ENCODE measurements at regions not wholly inside any gene's neighbourhood (a gene's known extent, or its start where the extent isn't known, plus 50 kb on each side); places are given as distances from the start of the nearest gene placed in this dataset.

GRCh38 chr21:38987633-38988508 lies 182.1 kb downstream of the ETS2 start:
- Mint-ChIP-seq H3K9me3 (no peaks in the 10 kb centered on the region), H3K36me3 (ENCODE audit: low read depth) (peaks cover 4% of the 10 kb centered on the region), H3K4me3 (no peak overlapping the region), H3K4me1 (peaks cover 24% of the 10 kb centered on the region), H3K27ac (no peak overlapping the region), H3K27me3 (peaks cover 19% of the 10 kb centered on the region)
- DNase-seq: no peak
- ChIA-PET POLR2A (no interaction called here), CTCF (no interaction called here)

GRCh38 chr21:38986806-38987632 lies 181.3 kb downstream of the ETS2 start:
- Mint-ChIP-seq H3K4me1 (peaks cover 24% of the 10 kb centered on the region), H3K9me3 (no peaks in the 10 kb centered on the region), H3K4me3 (no peak overlapping the region), H3K27me3 (peaks cover 19% of the 10 kb centered on the region), H3K27ac (no peak overlapping the region), H3K36me3 (ENCODE audit: low read depth) (peaks cover 4% of the 10 kb centered on the region)
- CTCF ChIA-PET: no interaction called here
- no peak for DNase-seq
- POLR2A ChIA-PET: interaction anchor here (1.1 kb wide), 1 partner anchor 18 kb away, joined by 3 read pairs; no protein-coding TSS in a partner anchor

GRCh38 chr21:38986406-38986805 lies 180.7 kb downstream of the ETS2 start:
- H3K27me3 Mint-ChIP-seq: peaks cover 20% of the 10 kb centered on the region
- H3K9me3 Mint-ChIP-seq: no peaks in the 10 kb centered on the region
- no peak overlapping the region for H3K27ac Mint-ChIP-seq
- H3K36me3 Mint-ChIP-seq (ENCODE audit: low read depth): peaks cover 4% of the 10 kb centered on the region
- ChIA-PET CTCF (no interaction called here), POLR2A (interaction anchor here (1.1 kb wide), 1 partner anchor 18 kb away, joined by 3 read pairs; no protein-coding TSS in a partner anchor)
- H3K4me1 Mint-ChIP-seq: peaks cover 26% of the 10 kb centered on the region
- no peak overlapping the region for H3K4me3 Mint-ChIP-seq
- DNase-seq: no peak

GRCh38 chr21:38985568-38986378 lies 180.0 kb downstream of the ETS2 start:
- Mint-ChIP-seq H3K27me3 (peaks cover 20% of the 10 kb centered on the region), H3K27ac (peak overlapping the region; percentile 79), H3K4me1 (peaks cover 29% of the 10 kb centered on the region), H3K36me3 (ENCODE audit: low read depth) (peaks cover 4% of the 10 kb centered on the region), H3K9me3 (no peaks in the 10 kb centered on the region), H3K4me3 (peak overlapping the region; percentile 37)
- peak; percentile 52 for DNase-seq
- CTCF ChIA-PET: no interaction called here
- POLR2A ChIA-PET: interaction anchor here (0.7 to 1.3 kb wide), 3 partner anchors 12 to 29 kb away, joined by 3 read pairs; no protein-coding TSS in a partner anchor

DNA sequence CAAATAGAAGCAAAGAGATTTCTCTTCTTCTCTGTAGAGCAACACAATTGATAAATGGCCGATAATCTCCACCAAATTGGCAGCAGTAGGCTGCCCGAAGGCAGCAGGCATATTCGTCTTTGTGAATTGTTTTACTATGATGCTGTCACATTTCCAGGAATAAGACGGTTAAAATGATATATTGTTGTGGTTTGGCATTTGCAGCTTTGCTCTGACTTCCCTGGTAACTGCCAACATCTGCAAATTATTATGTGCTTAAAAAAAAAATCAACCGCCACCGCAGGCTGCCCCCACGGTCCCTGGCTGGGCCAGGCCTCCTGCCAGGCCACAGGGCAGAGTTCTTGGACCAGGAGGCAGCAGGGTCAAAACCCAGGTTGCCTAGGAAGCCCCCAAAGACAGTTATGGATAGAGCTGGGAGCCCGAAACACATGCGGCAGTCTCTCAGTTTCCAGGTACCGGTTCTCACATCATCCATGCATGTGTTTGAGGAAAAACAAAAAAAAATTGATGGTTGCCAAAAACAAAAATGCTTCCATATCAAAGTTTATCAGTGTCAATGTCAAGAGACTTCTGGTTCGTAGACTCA lies 179.3 kb downstream of the ETS2 start:
- H3K27me3 Mint-ChIP-seq: peaks cover 20% of the 10 kb centered on the region
- H3K36me3 Mint-ChIP-seq (ENCODE audit: low read depth): peaks cover 4% of the 10 kb centered on the region
- peak overlapping the region; percentile 37 for H3K4me3 Mint-ChIP-seq
- H3K9me3 Mint-ChIP-seq: no peaks in the 10 kb centered on the region
- H3K4me1 Mint-ChIP-seq: peaks cover 36% of the 10 kb centered on the region
- POLR2A ChIA-PET: interaction anchor here (0.7 to 1.3 kb wide), 2 partner anchors 11 to 28 kb away, joined by 3 read pairs; no protein-coding TSS in a partner anchor
- no peak for DNase-seq
- peak overlapping the region; percentile 79 for H3K27ac Mint-ChIP-seq
- CTCF ChIA-PET: no interaction called here

DNA sequence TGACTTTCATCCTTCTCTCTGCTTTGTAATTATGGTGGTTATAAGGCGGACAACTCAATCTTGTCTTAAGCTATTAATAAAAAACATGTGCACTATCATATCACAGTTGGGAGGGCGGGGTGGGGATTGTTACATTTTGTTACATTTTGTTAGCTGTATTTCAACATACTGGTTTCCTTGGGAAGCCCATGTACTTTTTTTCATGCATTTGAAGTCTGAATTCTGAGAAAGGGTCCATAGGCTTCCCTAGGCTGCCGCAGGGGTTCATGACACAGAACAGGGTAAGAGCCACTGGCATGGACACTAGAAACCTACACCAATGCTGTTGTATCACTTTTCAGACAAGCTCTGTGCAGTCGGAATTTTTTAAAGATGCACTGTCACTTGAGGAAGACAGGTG lies 178.8 kb downstream of the ETS2 start:
- POLR2A ChIA-PET: no interaction called here

GRCh38 chr21:38983560-38983959 lies 177.8 kb downstream of the ETS2 start:
- ChIA-PET POLR2A (no interaction called here), CTCF (no interaction called here)
- Mint-ChIP-seq H3K27ac (no peak overlapping the region), H3K4me3 (no peak overlapping the region), H3K27me3 (peaks cover 22% of the 10 kb centered on the region), H3K36me3 (ENCODE audit: low read depth) (peaks cover 4% of the 10 kb centered on the region), H3K9me3 (no peaks in the 10 kb centered on the region), H3K4me1 (peaks cover 45% of the 10 kb centered on the region)
- no peak for DNase-seq

More for the DNA sequence above, 178.8 kb downstream of the ETS2 start:
- no peak overlapping the region for H3K4me3 Mint-ChIP-seq
- CTCF ChIA-PET: no interaction called here
- peaks cover 23% of the 10 kb centered on the region for H3K27me3 Mint-ChIP-seq
- peak overlapping the region; percentile 79 for H3K27ac Mint-ChIP-seq
- no peak for DNase-seq
- no peaks in the 10 kb centered on the region for H3K9me3 Mint-ChIP-seq
- peaks cover 4% of the 10 kb centered on the region for H3K36me3 Mint-ChIP-seq (ENCODE audit: low read depth)
- H3K4me1 Mint-ChIP-seq: peaks cover 41% of the 10 kb centered on the region

DNA sequence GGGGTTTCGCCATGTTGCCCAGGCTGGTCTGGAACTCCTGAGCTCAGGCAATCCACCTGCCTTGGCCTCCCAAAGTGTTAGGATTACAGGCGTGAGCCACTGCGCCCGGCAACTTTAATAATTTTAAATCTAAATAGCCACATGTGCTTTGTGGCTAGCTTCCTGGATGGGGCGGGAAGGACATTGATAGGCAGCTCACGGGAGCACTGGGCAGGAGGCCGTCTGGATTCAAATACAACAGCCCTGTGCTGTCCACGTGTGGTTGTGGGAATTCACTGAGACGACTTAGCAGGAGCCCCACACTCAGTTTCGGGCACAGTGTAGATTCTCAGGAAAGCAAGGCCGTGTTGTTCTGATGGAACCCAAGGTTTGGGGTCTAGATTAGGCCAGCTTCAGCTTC lies 177.1 kb downstream of the ETS2 start:
- H3K27ac Mint-ChIP-seq: no peak overlapping the region
- no peak overlapping the region for H3K4me3 Mint-ChIP-seq
- H3K27me3 Mint-ChIP-seq: peaks cover 17% of the 10 kb centered on the region
- H3K9me3 Mint-ChIP-seq: no peaks in the 10 kb centered on the region
- peaks cover 4% of the 10 kb centered on the region for H3K36me3 Mint-ChIP-seq (ENCODE audit: low read depth)
- CTCF ChIA-PET: no interaction called here
- no peak for DNase-seq
- peaks cover 45% of the 10 kb centered on the region for H3K4me1 Mint-ChIP-seq
- POLR2A ChIA-PET: no interaction called here

GRCh38 chr21:38982096-38982495 lies 176.4 kb downstream of the ETS2 start:
- POLR2A ChIA-PET: no interaction called here
- CTCF ChIA-PET: no interaction called here
- H3K27ac Mint-ChIP-seq: no peak overlapping the region
- H3K4me1 Mint-ChIP-seq: peaks cover 48% of the 10 kb centered on the region
- no peak for DNase-seq
- H3K27me3 Mint-ChIP-seq: peaks cover 15% of the 10 kb centered on the region
- no peaks in the 10 kb centered on the region for H3K9me3 Mint-ChIP-seq
- no peak overlapping the region for H3K4me3 Mint-ChIP-seq
- peaks cover 4% of the 10 kb centered on the region for H3K36me3 Mint-ChIP-seq (ENCODE audit: low read depth)

GRCh38 chr21:38980416-38981313 lies 174.9 kb downstream of the ETS2 start:
- no peak overlapping the region for H3K27ac Mint-ChIP-seq
- CTCF ChIA-PET: no interaction called here
- no peak for DNase-seq
- H3K36me3 Mint-ChIP-seq (ENCODE audit: low read depth): no peaks in the 10 kb centered on the region
- H3K27me3 Mint-ChIP-seq: peaks cover 11% of the 10 kb centered on the region
- POLR2A ChIA-PET: no interaction called here
- H3K4me3 Mint-ChIP-seq: no peak overlapping the region
- peaks cover 47% of the 10 kb centered on the region for H3K4me1 Mint-ChIP-seq
- H3K9me3 Mint-ChIP-seq: no peaks in the 10 kb centered on the region

- Mint-ChIP-seq H3K27ac (peak overlapping the region; percentile 16), H3K4me1 (peaks cover 35% of the 10 kb centered on the region), H3K27me3 (peaks cover 11% of the 10 kb centered on the region), H3K4me3 (no peak overlapping the region), H3K9me3 (no peaks in the 10 kb centered on the region), H3K36me3 (ENCODE audit: low read depth) (no peaks in the 10 kb centered on the region)
- CTCF ChIA-PET: no interaction called here
- POLR2A ChIA-PET: no interaction called here
- DNase-seq: no peak
These were observed 173.8 kb downstream of the ETS2 start for GRCh38 chr21:38979271-38980121.
